ENCODE measurements at regions not wholly inside any gene's neighbourhood (a gene's known extent, or its start where the extent isn't known, plus 50 kb on each side); places are given as distances from the start of the nearest gene placed in this dataset.

DNA sequence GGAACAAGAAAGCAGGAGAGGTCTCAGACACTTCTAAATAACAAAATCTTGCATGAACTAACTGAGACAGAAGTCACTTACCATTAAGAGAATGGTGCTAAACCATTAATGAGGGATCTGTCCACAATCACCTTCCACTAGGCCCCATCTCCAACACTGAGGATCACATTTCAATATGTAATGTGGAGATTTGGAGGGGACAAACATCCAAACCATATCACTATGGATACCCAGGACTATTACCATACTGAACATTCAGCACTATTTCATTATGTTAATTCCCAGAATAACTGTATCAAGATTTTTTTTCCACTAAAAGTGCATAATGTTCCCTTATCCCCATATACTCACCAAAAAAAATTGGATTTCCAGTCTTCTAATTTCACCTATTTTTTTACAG is 491.8 kb downstream of the LMO7 start:
- TF ChIP-seq, protein P1, sequence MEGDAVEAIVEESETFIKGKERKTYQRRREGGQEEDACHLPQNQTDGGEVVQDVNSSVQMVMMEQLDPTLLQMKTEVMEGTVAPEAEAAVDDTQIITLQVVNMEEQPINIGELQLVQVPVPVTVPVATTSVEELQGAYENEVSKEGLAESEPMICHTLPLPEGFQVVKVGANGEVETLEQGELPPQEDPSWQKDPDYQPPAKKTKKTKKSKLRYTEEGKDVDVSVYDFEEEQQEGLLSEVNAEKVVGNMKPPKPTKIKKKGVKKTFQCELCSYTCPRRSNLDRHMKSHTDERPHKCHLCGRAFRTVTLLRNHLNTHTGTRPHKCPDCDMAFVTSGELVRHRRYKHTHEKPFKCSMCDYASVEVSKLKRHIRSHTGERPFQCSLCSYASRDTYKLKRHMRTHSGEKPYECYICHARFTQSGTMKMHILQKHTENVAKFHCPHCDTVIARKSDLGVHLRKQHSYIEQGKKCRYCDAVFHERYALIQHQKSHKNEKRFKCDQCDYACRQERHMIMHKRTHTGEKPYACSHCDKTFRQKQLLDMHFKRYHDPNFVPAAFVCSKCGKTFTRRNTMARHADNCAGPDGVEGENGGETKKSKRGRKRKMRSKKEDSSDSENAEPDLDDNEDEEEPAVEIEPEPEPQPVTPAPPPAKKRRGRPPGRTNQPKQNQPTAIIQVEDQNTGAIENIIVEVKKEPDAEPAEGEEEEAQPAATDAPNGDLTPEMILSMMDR (IDR thresholded peaks at IDR 0.05): no peak
- TF ChIP-seq POLR2A (IDR thresholded peaks at IDR 0.05): no peak

Data from body of pancreas (tissue), 4 donors.